ENCODE measurements at regions not wholly inside any gene's neighbourhood (a gene's known extent, or its start where the extent isn't known, plus 50 kb on each side); places are given as distances from the start of the nearest gene placed in this dataset.

DNA sequence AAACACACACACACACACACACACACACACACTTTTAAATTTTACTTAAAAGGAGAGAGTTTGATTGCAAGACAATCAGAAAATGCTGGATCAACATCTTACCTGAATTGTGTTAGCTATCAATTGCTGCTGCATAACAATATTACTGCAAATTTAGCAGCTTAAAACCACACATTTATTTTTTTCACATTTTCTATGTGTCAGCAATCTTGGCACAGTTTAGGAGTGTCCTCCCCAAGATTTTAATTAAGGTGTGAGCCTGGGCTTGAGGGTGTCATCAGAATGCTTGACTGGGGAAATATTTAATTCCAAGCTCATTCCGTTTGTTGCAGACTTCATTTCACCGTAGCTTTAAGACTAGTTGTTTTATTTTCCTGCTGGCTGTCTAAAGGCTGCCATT is 431.0 kb upstream of the GJE1 start:
- no peaks in the 10 kb centered on the region for H4K20me1 ChIP-seq (ENCODE audit: low read depth, low read length)
- no peak overlapping the region for H3K4me3 ChIP-seq (ENCODE audit: insufficient read depth, low read length, poor library complexity, severe bottlenecking)
- H3K9me2 ChIP-seq (replicated peaks; ENCODE audit: insufficient read depth, low read length) = no peaks in the 10 kb centered on the region
- H3K4me2 ChIP-seq (ENCODE audit: low read depth, low read length, poor library complexity, severe bottlenecking) = no peak overlapping the region
- H2AFZ ChIP-seq (ENCODE audit: low read depth, low read length, severe bottlenecking) = no peak overlapping the region
- H3K36me3 ChIP-seq (ENCODE audit: low read length) = no peaks in the 10 kb centered on the region
- H3K27ac ChIP-seq (ENCODE audit: low read depth, low read length) = no peak overlapping the region
- H3K27me3 ChIP-seq (ENCODE audit: low read length) = no peaks in the 10 kb centered on the region
- TF ChIP-seq EZH2phosphoT487 (conservative IDR thresholded peaks at IDR 0.05; ENCODE audit: low read length) = no peak
- TF ChIP-seq, protein P1, sequence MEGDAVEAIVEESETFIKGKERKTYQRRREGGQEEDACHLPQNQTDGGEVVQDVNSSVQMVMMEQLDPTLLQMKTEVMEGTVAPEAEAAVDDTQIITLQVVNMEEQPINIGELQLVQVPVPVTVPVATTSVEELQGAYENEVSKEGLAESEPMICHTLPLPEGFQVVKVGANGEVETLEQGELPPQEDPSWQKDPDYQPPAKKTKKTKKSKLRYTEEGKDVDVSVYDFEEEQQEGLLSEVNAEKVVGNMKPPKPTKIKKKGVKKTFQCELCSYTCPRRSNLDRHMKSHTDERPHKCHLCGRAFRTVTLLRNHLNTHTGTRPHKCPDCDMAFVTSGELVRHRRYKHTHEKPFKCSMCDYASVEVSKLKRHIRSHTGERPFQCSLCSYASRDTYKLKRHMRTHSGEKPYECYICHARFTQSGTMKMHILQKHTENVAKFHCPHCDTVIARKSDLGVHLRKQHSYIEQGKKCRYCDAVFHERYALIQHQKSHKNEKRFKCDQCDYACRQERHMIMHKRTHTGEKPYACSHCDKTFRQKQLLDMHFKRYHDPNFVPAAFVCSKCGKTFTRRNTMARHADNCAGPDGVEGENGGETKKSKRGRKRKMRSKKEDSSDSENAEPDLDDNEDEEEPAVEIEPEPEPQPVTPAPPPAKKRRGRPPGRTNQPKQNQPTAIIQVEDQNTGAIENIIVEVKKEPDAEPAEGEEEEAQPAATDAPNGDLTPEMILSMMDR (IDR thresholded peaks at IDR 0.05; ENCODE audit: insufficient read depth, low read length, poor library complexity, severe bottlenecking) = no peak
- no peaks in the 10 kb centered on the region for H3F3A ChIP-seq (ENCODE audit: insufficient read depth)
- no peaks in the 10 kb centered on the region for H3K79me2 ChIP-seq (ENCODE audit: insufficient read depth, low read length)
- H3K9me3 ChIP-seq (ENCODE audit: insufficient read depth, low read length) = no peaks in the 10 kb centered on the region
- H3K9ac ChIP-seq (ENCODE audit: low read length) = no peak overlapping the region

DNA sequence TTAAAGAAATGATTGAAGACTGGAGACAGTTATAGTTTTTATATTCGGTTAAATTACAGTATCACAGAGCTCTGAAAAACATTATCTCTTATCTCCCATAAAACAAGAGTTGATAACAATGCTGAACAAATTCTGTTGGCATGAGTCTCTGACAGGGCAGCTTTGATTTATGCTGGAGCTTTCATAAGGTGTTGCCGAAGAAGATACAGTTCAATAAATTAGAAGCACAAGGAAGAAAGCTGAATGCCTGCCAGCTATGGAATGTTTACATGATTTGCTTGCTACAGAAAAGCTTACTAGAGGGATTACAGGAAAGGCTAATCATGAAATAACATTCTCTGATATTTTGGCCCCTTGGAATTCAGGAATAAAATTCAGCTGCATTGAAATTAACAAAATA is 431.9 kb upstream of the GJE1 start:
- Histone ChIP-seq H3K79me2 (ENCODE audit: insufficient read depth, low read length) (no peaks in the 10 kb centered on the region), H4K20me1 (ENCODE audit: low read depth, low read length) (no peaks in the 10 kb centered on the region), H3K9me2 (replicated peaks; ENCODE audit: insufficient read depth, low read length) (no peaks in the 10 kb centered on the region), H3K4me3 (ENCODE audit: insufficient read depth, low read length, poor library complexity, severe bottlenecking) (no peak overlapping the region), H3K27ac (ENCODE audit: low read depth, low read length) (no peak overlapping the region), H3K4me2 (ENCODE audit: low read depth, low read length, poor library complexity, severe bottlenecking) (no peak overlapping the region), H3K9me3 (ENCODE audit: insufficient read depth, low read length) (no peaks in the 10 kb centered on the region), H3K27me3 (ENCODE audit: low read length) (no peaks in the 10 kb centered on the region), H3K36me3 (ENCODE audit: low read length) (no peaks in the 10 kb centered on the region), H3K9ac (ENCODE audit: low read length) (no peak overlapping the region), H2AFZ (ENCODE audit: low read depth, low read length, severe bottlenecking) (no peak overlapping the region), H3F3A (ENCODE audit: insufficient read depth) (no peaks in the 10 kb centered on the region)
- TF ChIP-seq, protein P1 (IDR thresholded peaks at IDR 0.05; ENCODE audit: insufficient read depth, low read length, poor library complexity, severe bottlenecking) = no peak
- TF ChIP-seq EZH2phosphoT487 (conservative IDR thresholded peaks at IDR 0.05; ENCODE audit: low read length) = no peak

DNA sequence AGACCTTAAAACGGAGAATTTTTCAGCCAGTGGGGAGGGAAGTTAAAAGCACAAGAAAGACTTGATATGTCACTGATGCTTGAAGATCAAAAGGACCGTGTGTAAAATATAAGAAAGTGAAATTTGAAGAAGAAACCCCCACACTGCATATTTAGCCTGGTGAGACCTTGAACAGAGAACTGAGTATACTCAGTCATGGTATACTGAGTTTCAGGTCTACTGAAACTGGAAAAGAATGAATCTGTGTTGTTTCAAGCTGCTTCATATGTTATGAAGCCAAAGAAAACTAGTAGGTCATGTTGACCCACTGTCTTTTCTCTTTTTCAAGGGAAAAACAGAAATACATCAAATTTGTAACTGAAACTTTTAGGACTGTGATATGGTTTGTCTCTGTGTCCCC is 443.8 kb upstream of the GJE1 start:
- no peak overlapping the region for H3K9ac ChIP-seq (ENCODE audit: low read length)
- no peaks in the 10 kb centered on the region for H3F3A ChIP-seq (ENCODE audit: insufficient read depth)
- no peaks in the 10 kb centered on the region for H3K27me3 ChIP-seq (ENCODE audit: low read length)
- H3K79me2 ChIP-seq (ENCODE audit: insufficient read depth, low read length) = no peaks in the 10 kb centered on the region
- H3K9me2 ChIP-seq (replicated peaks; ENCODE audit: insufficient read depth, low read length) = no peaks in the 10 kb centered on the region
- no peaks in the 10 kb centered on the region for H3K36me3 ChIP-seq (ENCODE audit: low read length)
- no peaks in the 10 kb centered on the region for H4K20me1 ChIP-seq (ENCODE audit: low read depth, low read length)
- no peak overlapping the region for H2AFZ ChIP-seq (ENCODE audit: low read depth, low read length, severe bottlenecking)
- H3K4me3 ChIP-seq (ENCODE audit: insufficient read depth, low read length, poor library complexity, severe bottlenecking) = no peak overlapping the region
- no peak overlapping the region for H3K4me2 ChIP-seq (ENCODE audit: low read depth, low read length, poor library complexity, severe bottlenecking)
- no peak overlapping the region for H3K27ac ChIP-seq (ENCODE audit: low read depth, low read length)
- H3K9me3 ChIP-seq (ENCODE audit: insufficient read depth, low read length) = no peaks in the 10 kb centered on the region
- TF ChIP-seq EZH2phosphoT487 (conservative IDR thresholded peaks at IDR 0.05; ENCODE audit: low read length) = no peak
- TF ChIP-seq, protein P1 (IDR thresholded peaks at IDR 0.05; ENCODE audit: insufficient read depth, low read length, poor library complexity, severe bottlenecking) = no peak
